GM10248 (cell line): ENCODE measurements at regions not wholly inside any gene's neighbourhood (a gene's known extent, or its start where the extent isn't known, plus 50 kb on each side); places are given as distances from the start of the nearest gene placed in this dataset.
"Not testable (repeated sequence)": the region's sequence is repeated elsewhere in the genome, so short reads cannot be mapped to it uniquely, and the experiment has no call there.

Source experiments
- CTCF ChIA-PET: fragments of 300-600 bp; sonication (Branson Sonifier 250); formaldehyde crosslinking; extraction: SDS; loops from one replicate; lab custom pipeline; 2021; ENCODE audit warnings: antibody characterized with exemption; lab: Yijun Ruan, JAX
- POLR2A ChIA-PET: fragments of 350-650 bp; sonication (Branson Sonifier 250); formaldehyde crosslinking; extraction: SDS; loops from one replicate; lab custom pipeline; 2020; ENCODE audit warnings: antibody characterized with exemption; lab: Yijun Ruan, JAX
- DNase-seq: peaks from one replicate; pipeline ENCODE4 v3.0.0; 2012; ENCODE audit errors: extremely low spot score
- CTCF ChIP-seq: IDR thresholded peaks from 2 replicates; pipeline ENCODE4 v1.5.1; 2012; ENCODE audit warnings: mild to moderate bottlenecking, low read depth; ENCODE audit errors: extremely low read depth, missing control alignments, control extremely low read depth

GRCh38 chr4:132763465-132763864, 385.6 kb upstream of the PCDH10 start:
- no peak for TF ChIP-seq CTCF
- DNase-seq: no peak
- POLR2A ChIA-PET: no interaction called here
- CTCF ChIA-PET: interaction anchor here (1.3 kb wide), 1 partner anchor 8 kb away, joined by 4 read pairs; no protein-coding TSS in a partner anchor

GRCh38 chr4:132767901-132768300, 381.2 kb upstream of the PCDH10 start:
- ChIA-PET CTCF (no interaction called here), POLR2A (no interaction called here)
- no peak for TF ChIP-seq CTCF
- no peak for DNase-seq

GRCh38 chr4:132770776-132771175, 378.3 kb upstream of the PCDH10 start:
- TF ChIP-seq CTCF: no peak
- ChIA-PET CTCF (no interaction called here), POLR2A (no interaction called here)
- no peak for DNase-seq

GRCh38 chr4:132792310-132792709, 356.8 kb upstream of the PCDH10 start:
- ChIA-PET CTCF (no interaction called here), POLR2A (no interaction called here)
- no peak for TF ChIP-seq CTCF
- DNase-seq: no peak

GRCh38 chr4:132797856-132798255, 351.2 kb upstream of the PCDH10 start:
- no peak for DNase-seq
- POLR2A ChIA-PET: no interaction called here
- TF ChIP-seq CTCF: no peak
- CTCF ChIA-PET: interaction anchor here (0.9 to 1.8 kb wide), 2 partner anchors 10 to 13 kb away, joined by 3 to 4 read pairs; no protein-coding TSS in a partner anchor

GRCh38 chr4:132809298-132810032, 339.6 kb upstream of the PCDH10 start:
- ChIA-PET POLR2A (no interaction called here), CTCF (no interaction called here)
- TF ChIP-seq CTCF: no peak
- DNase-seq: no peak

- CTCF ChIA-PET, POLR2A ChIA-PET: not testable (repeated sequence)
Observed at GRCh38 chr4:132813061-132813460, 336.0 kb upstream of the PCDH10 start.

More at GRCh38 chr4:132813061-132813460, 336.0 kb upstream of the PCDH10 start:
- DNase-seq: not testable (repeated sequence)
